ENCODE measurements at regions not wholly inside any gene's neighbourhood (a gene's known extent, or its start where the extent isn't known, plus 50 kb on each side); places are given as distances from the start of the nearest gene placed in this dataset.

DNA sequence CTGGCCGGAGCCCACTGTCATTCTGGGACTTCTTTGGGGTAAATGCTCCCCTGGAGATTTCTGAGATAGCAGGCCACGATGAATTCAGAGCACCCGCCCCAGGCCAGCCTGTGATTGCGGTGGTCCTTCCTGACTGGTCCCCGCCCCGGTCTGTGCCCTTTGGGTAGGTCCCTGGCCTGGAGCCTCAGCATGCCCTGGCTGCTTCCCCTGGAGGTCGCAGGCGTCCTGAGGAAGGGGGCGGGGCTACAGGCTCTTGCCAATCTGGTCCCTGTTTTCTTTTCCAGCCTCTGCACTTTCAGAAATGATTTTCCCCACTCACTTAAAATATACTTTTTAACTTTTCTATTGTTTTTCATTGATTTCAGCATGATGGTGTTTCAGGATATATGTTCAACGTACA is 250.2 kb upstream of the ATP10A start:
- H4K20me1 ChIP-seq (ENCODE audit: insufficient read depth, low read length) = no peaks in the 10 kb centered on the region
- TF ChIP-seq, protein P1, sequence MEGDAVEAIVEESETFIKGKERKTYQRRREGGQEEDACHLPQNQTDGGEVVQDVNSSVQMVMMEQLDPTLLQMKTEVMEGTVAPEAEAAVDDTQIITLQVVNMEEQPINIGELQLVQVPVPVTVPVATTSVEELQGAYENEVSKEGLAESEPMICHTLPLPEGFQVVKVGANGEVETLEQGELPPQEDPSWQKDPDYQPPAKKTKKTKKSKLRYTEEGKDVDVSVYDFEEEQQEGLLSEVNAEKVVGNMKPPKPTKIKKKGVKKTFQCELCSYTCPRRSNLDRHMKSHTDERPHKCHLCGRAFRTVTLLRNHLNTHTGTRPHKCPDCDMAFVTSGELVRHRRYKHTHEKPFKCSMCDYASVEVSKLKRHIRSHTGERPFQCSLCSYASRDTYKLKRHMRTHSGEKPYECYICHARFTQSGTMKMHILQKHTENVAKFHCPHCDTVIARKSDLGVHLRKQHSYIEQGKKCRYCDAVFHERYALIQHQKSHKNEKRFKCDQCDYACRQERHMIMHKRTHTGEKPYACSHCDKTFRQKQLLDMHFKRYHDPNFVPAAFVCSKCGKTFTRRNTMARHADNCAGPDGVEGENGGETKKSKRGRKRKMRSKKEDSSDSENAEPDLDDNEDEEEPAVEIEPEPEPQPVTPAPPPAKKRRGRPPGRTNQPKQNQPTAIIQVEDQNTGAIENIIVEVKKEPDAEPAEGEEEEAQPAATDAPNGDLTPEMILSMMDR (IDR thresholded peaks at IDR 0.05; ENCODE audit: low read depth, low read length) = no peak
- TF ChIP-seq EZH2phosphoT487 (IDR thresholded peaks at IDR 0.05; ENCODE audit: low read depth) = no peak
- no peaks in the 10 kb centered on the region for H3K27me3 ChIP-seq (ENCODE audit: low read depth, low read length)
- H3K9ac ChIP-seq (ENCODE audit: low read length) = no peak overlapping the region
- no peaks in the 10 kb centered on the region for H3K36me3 ChIP-seq (replicated peaks; ENCODE audit: low read depth, low read length)
- H3K27ac ChIP-seq (ENCODE audit: low read length) = no peak overlapping the region
- H3K4me3 ChIP-seq (ENCODE audit: low read length) = no peak overlapping the region
- H2AFZ ChIP-seq (ENCODE audit: low read depth, low read length) = no peak overlapping the region
- no peak overlapping the region for H3K4me2 ChIP-seq (ENCODE audit: low read length)
- no peaks in the 10 kb centered on the region for H3K4me1 ChIP-seq (ENCODE audit: low read length)
- no peaks in the 10 kb centered on the region for H3K79me2 ChIP-seq (ENCODE audit: low read length)
- H3K9me3 ChIP-seq (ENCODE audit: insufficient read depth, low read length) = no peaks in the 10 kb centered on the region

DNA sequence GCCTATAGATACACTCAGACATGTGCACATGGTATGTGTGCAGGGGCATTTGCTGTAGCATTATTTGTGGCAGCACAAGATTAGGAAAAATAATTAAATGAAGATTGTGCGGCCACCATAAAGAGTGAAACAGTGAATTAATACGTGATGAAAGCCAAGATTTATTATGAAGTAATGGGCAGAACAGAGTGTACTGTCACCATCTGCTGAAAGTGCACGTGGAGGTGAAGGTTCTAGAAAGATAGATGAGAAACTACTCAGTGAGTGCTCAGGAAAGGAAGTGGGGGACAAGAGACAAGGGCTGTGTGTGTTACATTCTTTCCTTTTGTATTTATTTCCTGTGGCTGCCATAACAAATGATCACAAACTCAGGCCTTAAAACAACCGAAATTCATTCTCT is 246.1 kb upstream of the ATP10A start:
- H2AFZ ChIP-seq (ENCODE audit: low read depth, low read length) = no peak overlapping the region

DNA sequence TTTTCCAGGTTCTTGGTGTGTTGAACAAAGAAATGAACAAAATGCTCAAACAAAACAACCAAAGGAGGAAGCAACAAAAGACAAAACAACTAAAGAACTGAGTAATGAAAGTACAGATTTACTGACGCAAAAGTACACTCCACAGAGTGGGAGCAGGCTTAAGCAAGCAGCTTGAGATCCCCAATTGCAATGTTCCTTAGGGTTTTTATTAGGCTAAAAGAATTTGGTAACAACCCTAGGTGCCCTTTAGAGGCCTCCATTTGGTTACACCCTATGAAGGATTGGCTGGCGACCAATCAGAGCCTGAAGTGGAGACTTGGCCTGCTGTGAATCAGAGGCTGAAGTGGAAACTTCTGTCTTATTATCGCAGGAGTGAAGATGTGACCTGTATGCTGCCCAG is 243.4 kb upstream of the ATP10A start:
- no peaks in the 10 kb centered on the region for H3K4me1 ChIP-seq (ENCODE audit: low read length)
- H3K4me2 ChIP-seq (ENCODE audit: low read length) = no peak overlapping the region
- H3K27me3 ChIP-seq (ENCODE audit: low read depth, low read length) = no peaks in the 10 kb centered on the region
- H3K36me3 ChIP-seq (replicated peaks; ENCODE audit: low read depth, low read length) = no peaks in the 10 kb centered on the region
- TF ChIP-seq EZH2phosphoT487 (IDR thresholded peaks at IDR 0.05; ENCODE audit: low read depth) = no peak
- TF ChIP-seq, protein P1 (IDR thresholded peaks at IDR 0.05; ENCODE audit: low read depth, low read length) = no peak
- H3K27ac ChIP-seq (ENCODE audit: low read length) = no peak overlapping the region
- no peaks in the 10 kb centered on the region for H3K9me3 ChIP-seq (ENCODE audit: insufficient read depth, low read length)
- H4K20me1 ChIP-seq (ENCODE audit: insufficient read depth, low read length) = no peaks in the 10 kb centered on the region
- no peak overlapping the region for H3K4me3 ChIP-seq (ENCODE audit: low read length)
- H2AFZ ChIP-seq (ENCODE audit: low read depth, low read length) = no peak overlapping the region
- no peaks in the 10 kb centered on the region for H3K79me2 ChIP-seq (ENCODE audit: low read length)
- no peak overlapping the region for H3K9ac ChIP-seq (ENCODE audit: low read length)

More for the DNA sequence above, 246.1 kb upstream of the ATP10A start:
- H3K36me3 ChIP-seq (replicated peaks; ENCODE audit: low read depth, low read length) = no peaks in the 10 kb centered on the region
- no peaks in the 10 kb centered on the region for H3K9me3 ChIP-seq (ENCODE audit: insufficient read depth, low read length)
- no peak overlapping the region for H3K27ac ChIP-seq (ENCODE audit: low read length)
- H3K9ac ChIP-seq (ENCODE audit: low read length) = no peak overlapping the region
- TF ChIP-seq, protein P1 (IDR thresholded peaks at IDR 0.05; ENCODE audit: low read depth, low read length) = no peak
- TF ChIP-seq EZH2phosphoT487 (IDR thresholded peaks at IDR 0.05; ENCODE audit: low read depth) = no peak
- H3K27me3 ChIP-seq (ENCODE audit: low read depth, low read length) = no peaks in the 10 kb centered on the region
- no peaks in the 10 kb centered on the region for H4K20me1 ChIP-seq (ENCODE audit: insufficient read depth, low read length)
- H3K4me3 ChIP-seq (ENCODE audit: low read length) = no peak overlapping the region
- H3K4me2 ChIP-seq (ENCODE audit: low read length) = no peak overlapping the region
- no peaks in the 10 kb centered on the region for H3K79me2 ChIP-seq (ENCODE audit: low read length)
- no peaks in the 10 kb centered on the region for H3K4me1 ChIP-seq (ENCODE audit: low read length)

DNA sequence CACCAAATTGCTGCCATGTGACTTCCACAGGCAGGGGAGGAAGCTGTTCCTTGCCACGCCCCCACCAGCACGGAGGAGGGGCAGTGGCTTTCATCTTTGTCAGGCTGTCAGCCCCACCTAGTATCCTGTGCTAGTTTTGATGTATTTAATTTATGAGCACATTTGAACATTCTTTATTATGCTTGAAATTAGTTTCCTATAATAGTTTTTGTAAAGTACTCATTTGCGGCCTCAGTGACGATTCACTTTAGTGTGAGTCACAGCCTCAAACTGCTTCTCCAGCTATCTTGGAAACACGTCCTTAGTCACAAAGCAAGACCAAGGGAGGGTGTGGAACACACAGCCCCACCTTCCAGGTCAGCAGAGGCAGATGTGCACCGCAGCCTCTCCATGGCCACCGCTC is 239.9 kb upstream of the ATP10A start:
- no peak for TF ChIP-seq EZH2phosphoT487 (IDR thresholded peaks at IDR 0.05; ENCODE audit: low read depth)
- TF ChIP-seq, protein P1 (IDR thresholded peaks at IDR 0.05; ENCODE audit: low read depth, low read length) = no peak
- Histone ChIP-seq H3K27ac (ENCODE audit: low read length) (no peak overlapping the region), H3K27me3 (ENCODE audit: low read depth, low read length) (no peaks in the 10 kb centered on the region), H3K36me3 (replicated peaks; ENCODE audit: low read depth, low read length) (no peaks in the 10 kb centered on the region), H3K9me3 (ENCODE audit: insufficient read depth, low read length) (no peaks in the 10 kb centered on the region), H3K4me1 (ENCODE audit: low read length) (no peaks in the 10 kb centered on the region), H2AFZ (ENCODE audit: low read depth, low read length) (no peak overlapping the region), H4K20me1 (ENCODE audit: insufficient read depth, low read length) (no peaks in the 10 kb centered on the region), H3K4me2 (ENCODE audit: low read length) (no peak overlapping the region), H3K9ac (ENCODE audit: low read length) (no peak overlapping the region), H3K79me2 (ENCODE audit: low read length) (no peaks in the 10 kb centered on the region), H3K4me3 (ENCODE audit: low read length) (no peak overlapping the region)

All from OCI-LY3 (cell line).